ENCODE measurements at regions not wholly inside any gene's neighbourhood (a gene's known extent, or its start where the extent isn't known, plus 50 kb on each side); places are given as distances from the start of the nearest gene placed in this dataset.

DNA sequence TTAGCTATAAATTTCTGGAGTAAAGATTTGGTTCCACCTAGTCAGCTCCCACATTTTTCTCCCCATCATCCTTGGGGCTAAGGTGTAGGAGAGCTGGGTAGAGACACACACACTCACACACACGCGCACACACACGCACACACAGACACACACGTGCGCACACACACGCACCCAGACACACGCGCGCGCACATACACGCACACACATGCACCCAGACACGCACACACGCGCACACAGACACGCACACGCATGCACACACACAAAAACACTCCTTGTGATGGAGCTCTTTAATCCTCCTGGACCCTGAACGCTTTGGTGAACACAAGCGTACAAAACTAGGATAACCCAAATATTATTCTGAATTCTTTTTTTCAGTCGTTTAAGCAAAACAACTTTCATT, 253.6 kb downstream of the C16orf95 start:
- Histone ChIP-seq H4K20me1 (ENCODE audit: insufficient read depth, low read length) (no peaks in the 10 kb centered on the region), H3K9ac (ENCODE audit: low read depth, low read length) (no peak overlapping the region), H3K4me1 (ENCODE audit: insufficient read depth, low read length) (no peaks in the 10 kb centered on the region), H3K27me3 (ENCODE audit: insufficient read depth, low read length, poor library complexity) (peaks cover 9% of the 10 kb centered on the region), H3K4me3 (ENCODE audit: low read depth in 1 of 2, low read length in 2 of 2) (no peak overlapping the region), H3K9me3 (ENCODE audit: insufficient read depth, low read length, severe bottlenecking) (no peaks in the 10 kb centered on the region), H2AFZ (ENCODE audit: low read depth, low read length) (no peak overlapping the region), H3K79me2 (ENCODE audit: insufficient read depth, low read length) (no peaks in the 10 kb centered on the region), H3K4me2 (ENCODE audit: insufficient read depth, low read length) (no peak overlapping the region), H3K27ac (ENCODE audit: low read length) (no peak overlapping the region), H3K36me3 (ENCODE audit: insufficient read depth, low read length) (no peaks in the 10 kb centered on the region)
- TF ChIP-seq, protein P1, sequence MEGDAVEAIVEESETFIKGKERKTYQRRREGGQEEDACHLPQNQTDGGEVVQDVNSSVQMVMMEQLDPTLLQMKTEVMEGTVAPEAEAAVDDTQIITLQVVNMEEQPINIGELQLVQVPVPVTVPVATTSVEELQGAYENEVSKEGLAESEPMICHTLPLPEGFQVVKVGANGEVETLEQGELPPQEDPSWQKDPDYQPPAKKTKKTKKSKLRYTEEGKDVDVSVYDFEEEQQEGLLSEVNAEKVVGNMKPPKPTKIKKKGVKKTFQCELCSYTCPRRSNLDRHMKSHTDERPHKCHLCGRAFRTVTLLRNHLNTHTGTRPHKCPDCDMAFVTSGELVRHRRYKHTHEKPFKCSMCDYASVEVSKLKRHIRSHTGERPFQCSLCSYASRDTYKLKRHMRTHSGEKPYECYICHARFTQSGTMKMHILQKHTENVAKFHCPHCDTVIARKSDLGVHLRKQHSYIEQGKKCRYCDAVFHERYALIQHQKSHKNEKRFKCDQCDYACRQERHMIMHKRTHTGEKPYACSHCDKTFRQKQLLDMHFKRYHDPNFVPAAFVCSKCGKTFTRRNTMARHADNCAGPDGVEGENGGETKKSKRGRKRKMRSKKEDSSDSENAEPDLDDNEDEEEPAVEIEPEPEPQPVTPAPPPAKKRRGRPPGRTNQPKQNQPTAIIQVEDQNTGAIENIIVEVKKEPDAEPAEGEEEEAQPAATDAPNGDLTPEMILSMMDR (IDR thresholded peaks at IDR 0.05; ENCODE audit: borderline replicate concordance, extremely low read depth, low read length, poor library complexity, severe bottlenecking), result no peak
- TF ChIP-seq EZH2 (IDR thresholded peaks at IDR 0.05; ENCODE audit: borderline replicate concordance, low read depth, low read length, severe bottlenecking), result no peak
- ATAC-seq (ENCODE audit: insufficient read depth, low read depth), result no peak
- DNase-seq, result no peak

DNA sequence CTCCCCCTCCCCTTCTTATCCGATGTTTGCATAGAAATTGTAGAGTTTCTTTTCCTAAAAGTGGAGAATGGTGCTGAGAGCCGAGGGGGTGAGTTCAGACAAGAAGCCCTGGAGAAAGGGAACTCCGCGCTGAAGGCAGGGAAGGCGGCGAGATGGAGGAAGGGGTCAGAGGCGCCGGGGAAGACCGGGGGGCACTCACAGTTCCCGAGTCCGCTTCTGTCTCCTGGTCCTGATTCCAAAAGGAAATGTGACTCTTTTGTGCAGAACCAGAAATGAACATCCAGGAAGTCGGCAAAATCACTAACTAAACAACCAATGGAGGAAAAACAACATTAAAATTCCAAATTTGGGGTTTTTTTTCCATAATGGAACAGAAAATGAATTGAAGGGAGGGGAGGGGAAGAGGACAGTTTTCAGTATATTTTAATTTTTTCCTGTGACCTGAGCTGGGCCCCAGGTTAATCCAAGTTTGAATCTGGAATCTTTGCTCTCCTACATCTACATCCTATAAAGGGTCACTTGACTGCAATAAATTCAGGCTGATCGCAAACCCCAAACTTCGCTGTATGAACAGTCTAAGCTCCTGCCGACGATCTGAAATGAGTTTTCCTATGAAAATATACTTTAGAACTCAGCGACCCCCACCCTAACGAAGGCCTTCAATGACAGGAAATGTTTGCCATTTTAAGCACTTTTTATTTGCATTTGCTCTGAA, 252.3 kb downstream of the C16orf95 start:
- no peak overlapping the region for H3K9ac ChIP-seq (ENCODE audit: low read depth, low read length)
- H3K4me1 ChIP-seq (ENCODE audit: insufficient read depth, low read length), result no peaks in the 10 kb centered on the region
- no peak overlapping the region for H3K27ac ChIP-seq (ENCODE audit: low read length)
- H3K9me3 ChIP-seq (ENCODE audit: insufficient read depth, low read length, severe bottlenecking), result no peaks in the 10 kb centered on the region
- H3K79me2 ChIP-seq (ENCODE audit: insufficient read depth, low read length), result no peaks in the 10 kb centered on the region
- no peak overlapping the region for H3K4me3 ChIP-seq (ENCODE audit: low read depth in 1 of 2, low read length in 2 of 2)
- H3K4me2 ChIP-seq (ENCODE audit: insufficient read depth, low read length), result no peak overlapping the region
- no peak for DNase-seq
- H3K36me3 ChIP-seq (ENCODE audit: insufficient read depth, low read length), result no peaks in the 10 kb centered on the region
- no peak for ATAC-seq (ENCODE audit: insufficient read depth, low read depth)
- H2AFZ ChIP-seq (ENCODE audit: low read depth, low read length), result no peak overlapping the region
- TF ChIP-seq EZH2 (IDR thresholded peaks at IDR 0.05; ENCODE audit: borderline replicate concordance, low read depth, low read length, severe bottlenecking), result no peak
- TF ChIP-seq, protein P1 (IDR thresholded peaks at IDR 0.05; ENCODE audit: borderline replicate concordance, extremely low read depth, low read length, poor library complexity, severe bottlenecking), result no peak
- H4K20me1 ChIP-seq (ENCODE audit: insufficient read depth, low read length), result no peaks in the 10 kb centered on the region
- H3K27me3 ChIP-seq (ENCODE audit: insufficient read depth, low read length, poor library complexity), result peaks cover 9% of the 10 kb centered on the region

DNA sequence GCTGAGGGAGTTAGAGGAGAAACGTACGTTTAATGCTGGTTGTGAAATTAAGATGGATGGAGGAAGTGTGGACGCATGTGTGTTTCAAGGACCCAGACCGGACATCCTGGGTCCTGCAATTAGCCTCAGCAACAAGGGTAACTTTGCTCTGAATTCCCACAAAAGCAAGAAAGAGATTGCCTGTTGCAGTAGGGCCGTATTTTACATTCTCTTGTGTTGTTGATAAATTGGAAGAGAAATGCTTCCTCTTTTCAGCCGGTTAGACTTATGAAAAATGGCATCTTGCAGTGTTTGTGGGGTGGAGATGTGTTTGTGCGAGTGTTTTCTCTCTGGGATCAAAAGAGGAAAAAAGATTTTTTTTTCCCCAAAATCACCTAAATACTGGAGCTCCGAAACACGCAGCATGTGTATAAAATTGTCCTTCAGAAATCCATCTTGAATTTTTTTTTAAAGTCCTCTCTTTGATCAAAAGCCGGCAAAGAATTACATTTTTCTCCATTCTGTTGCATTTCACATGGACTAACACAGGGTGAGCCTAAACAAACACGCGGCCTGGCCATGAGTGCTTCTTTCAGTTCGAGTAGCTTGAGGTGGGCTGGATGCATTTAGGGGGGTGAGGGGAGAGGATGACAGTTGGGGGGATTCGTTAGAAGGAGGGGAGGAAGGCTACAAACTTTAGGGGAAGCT, 251.6 kb downstream of the C16orf95 start:
- Histone ChIP-seq H3K9me3 (ENCODE audit: insufficient read depth, low read length, severe bottlenecking) (no peaks in the 10 kb centered on the region), H3K4me2 (ENCODE audit: insufficient read depth, low read length) (no peak overlapping the region), H3K9ac (ENCODE audit: low read depth, low read length) (no peak overlapping the region)

More for the DNA sequence above, 251.6 kb downstream of the C16orf95 start:
- TF ChIP-seq, protein P1 (IDR thresholded peaks at IDR 0.05; ENCODE audit: borderline replicate concordance, extremely low read depth, low read length, poor library complexity, severe bottlenecking), result no peak
- TF ChIP-seq EZH2 (IDR thresholded peaks at IDR 0.05; ENCODE audit: borderline replicate concordance, low read depth, low read length, severe bottlenecking), result no peak
- no peak overlapping the region for H3K4me3 ChIP-seq (ENCODE audit: low read depth in 1 of 2, low read length in 2 of 2)
- H3K27ac ChIP-seq (ENCODE audit: low read length), result no peak overlapping the region
- DNase-seq (no peak), ATAC-seq (ENCODE audit: insufficient read depth, low read depth) (no peak)
- no peaks in the 10 kb centered on the region for H3K36me3 ChIP-seq (ENCODE audit: insufficient read depth, low read length)
- H2AFZ ChIP-seq (ENCODE audit: low read depth, low read length), result no peak overlapping the region
- H3K79me2 ChIP-seq (ENCODE audit: insufficient read depth, low read length), result no peaks in the 10 kb centered on the region
- no peaks in the 10 kb centered on the region for H4K20me1 ChIP-seq (ENCODE audit: insufficient read depth, low read length)
- H3K4me1 ChIP-seq (ENCODE audit: insufficient read depth, low read length), result no peaks in the 10 kb centered on the region
- H3K27me3 ChIP-seq (ENCODE audit: insufficient read depth, low read length, poor library complexity), result peaks cover 9% of the 10 kb centered on the region
